ENCODE measurements at regions not wholly inside any gene's neighbourhood (a gene's known extent, or its start where the extent isn't known, plus 50 kb on each side); places are given as distances from the start of the nearest gene placed in this dataset.
"Not testable (repeated sequence)": the region's sequence is repeated elsewhere in the genome, so short reads cannot be mapped to it uniquely, and the experiment has no call there.

- Histone ChIP-seq H3K27me3 (ENCODE audit: low read length) (no peaks in the 10 kb centered on the region), H3K9me3 (ENCODE audit: low read length) (no peaks in the 10 kb centered on the region)
Observed at GRCh38 chr7:91357901-91358300, 93.7 kb downstream of the FZD1 start.

GRCh38 chr7:91358303-91358702, 94.1 kb downstream of the FZD1 start:
- H3K27ac ChIP-seq (ENCODE audit: low read length), result no peak overlapping the region

More at GRCh38 chr7:91357901-91358300, 93.7 kb downstream of the FZD1 start:
- no peak for DNase-seq
- Histone ChIP-seq H4K20me1 (ENCODE audit: insufficient read depth, low read depth, low read length) (no peaks in the 10 kb centered on the region), H3K9me2 (replicated peaks; ENCODE audit: insufficient read depth, low read length) (no peaks in the 10 kb centered on the region), H3K36me3 (ENCODE audit: insufficient read depth, low read length) (no peaks in the 10 kb centered on the region), H3K4me3 (ENCODE audit: low read length) (no peak overlapping the region), H3K9ac (ENCODE audit: low read length) (no peak overlapping the region), H3K4me1 (ENCODE audit: low read length) (peaks cover 4% of the 10 kb centered on the region; the same call in 1 of the 2 replicates), H2AFZ (ENCODE audit: low read length) (no peak overlapping the region), H3K27ac (ENCODE audit: low read length) (no peak overlapping the region), H3K79me2 (ENCODE audit: low read length) (no peaks in the 10 kb centered on the region), H3K4me2 (ENCODE audit: low read depth, low read length, poor library complexity, severe bottlenecking) (no peak overlapping the region)

GRCh38 chr7:91365097-91365496, 100.9 kb downstream of the FZD1 start:
- not testable (repeated sequence) for H3K4me1 ChIP-seq (ENCODE audit: low read length); H3K27ac ChIP-seq (ENCODE audit: low read length); H4K20me1 ChIP-seq (ENCODE audit: insufficient read depth, low read depth, low read length); H2AFZ ChIP-seq (ENCODE audit: low read length); H3K9me3 ChIP-seq (ENCODE audit: low read length); H3K79me2 ChIP-seq (ENCODE audit: low read length); H3K36me3 ChIP-seq (ENCODE audit: insufficient read depth, low read length); H3K9ac ChIP-seq (ENCODE audit: low read length); H3K4me2 ChIP-seq (ENCODE audit: low read depth, low read length, poor library complexity, severe bottlenecking); H3K27me3 ChIP-seq (ENCODE audit: low read length); DNase-seq; H3K9me2 ChIP-seq (replicated peaks; ENCODE audit: insufficient read depth, low read length); H3K4me3 ChIP-seq (ENCODE audit: low read length)

More at GRCh38 chr7:91358303-91358702, 94.1 kb downstream of the FZD1 start:
- Histone ChIP-seq H3K4me1 (ENCODE audit: low read length) (peaks cover 1% of the 10 kb centered on the region; the same call in 1 of the 2 replicates), H3K4me2 (ENCODE audit: low read depth, low read length, poor library complexity, severe bottlenecking) (no peak overlapping the region), H3K9ac (ENCODE audit: low read length) (no peak overlapping the region), H2AFZ (ENCODE audit: low read length) (no peak overlapping the region), H3K36me3 (ENCODE audit: insufficient read depth, low read length) (no peaks in the 10 kb centered on the region), H3K9me2 (replicated peaks; ENCODE audit: insufficient read depth, low read length) (no peaks in the 10 kb centered on the region), H4K20me1 (ENCODE audit: insufficient read depth, low read depth, low read length) (no peaks in the 10 kb centered on the region), H3K79me2 (ENCODE audit: low read length) (no peaks in the 10 kb centered on the region), H3K27me3 (ENCODE audit: low read length) (no peaks in the 10 kb centered on the region), H3K9me3 (ENCODE audit: low read length) (no peaks in the 10 kb centered on the region), H3K4me3 (ENCODE audit: low read length) (no peak overlapping the region)
- DNase-seq, result no peak

GRCh38 chr7:91366091-91366490, 101.9 kb downstream of the FZD1 start:
- no peak overlapping the region for H3K9ac ChIP-seq (ENCODE audit: low read length)
- H3K27me3 ChIP-seq (ENCODE audit: low read length), result no peaks in the 10 kb centered on the region
- no peak overlapping the region for H3K4me3 ChIP-seq (ENCODE audit: low read length)
- H3K79me2 ChIP-seq (ENCODE audit: low read length), result no peaks in the 10 kb centered on the region
- H3K4me1 ChIP-seq (ENCODE audit: low read length), result peaks cover 4% of the 10 kb centered on the region; the same call in 1 of the 2 replicates
- DNase-seq, result no peak
- no peaks in the 10 kb centered on the region for H3K9me2 ChIP-seq (replicated peaks; ENCODE audit: insufficient read depth, low read length)
- no peak overlapping the region for H2AFZ ChIP-seq (ENCODE audit: low read length)
- no peaks in the 10 kb centered on the region for H3K9me3 ChIP-seq (ENCODE audit: low read length)
- H3K4me2 ChIP-seq (ENCODE audit: low read depth, low read length, poor library complexity, severe bottlenecking), result no peak overlapping the region
- H3K36me3 ChIP-seq (ENCODE audit: insufficient read depth, low read length), result no peaks in the 10 kb centered on the region
- no peaks in the 10 kb centered on the region for H4K20me1 ChIP-seq (ENCODE audit: insufficient read depth, low read depth, low read length)
- H3K27ac ChIP-seq (ENCODE audit: low read length), result no peak overlapping the region

- H3K9ac ChIP-seq (ENCODE audit: low read length), result no peak overlapping the region
- peaks cover 5% of the 10 kb centered on the region for H3K4me1 ChIP-seq (ENCODE audit: low read length)
- H3K27ac ChIP-seq (ENCODE audit: low read length), result no peak overlapping the region
- H3K9me2 ChIP-seq (replicated peaks; ENCODE audit: insufficient read depth, low read length), result no peaks in the 10 kb centered on the region
- H3K36me3 ChIP-seq (ENCODE audit: insufficient read depth, low read length), result no peaks in the 10 kb centered on the region
- no peak overlapping the region for H2AFZ ChIP-seq (ENCODE audit: low read length)
- no peaks in the 10 kb centered on the region for H3K27me3 ChIP-seq (ENCODE audit: low read length)
- H3K79me2 ChIP-seq (ENCODE audit: low read length), result no peaks in the 10 kb centered on the region
- no peaks in the 10 kb centered on the region for H4K20me1 ChIP-seq (ENCODE audit: insufficient read depth, low read depth, low read length)
- H3K9me3 ChIP-seq (ENCODE audit: low read length), result no peaks in the 10 kb centered on the region
- no peak overlapping the region for H3K4me3 ChIP-seq (ENCODE audit: low read length)
- no peak for DNase-seq
- no peak overlapping the region for H3K4me2 ChIP-seq (ENCODE audit: low read depth, low read length, poor library complexity, severe bottlenecking)
Observed at GRCh38 chr7:91367812-91368578, 103.8 kb downstream of the FZD1 start.

- Histone ChIP-seq H2AFZ (ENCODE audit: low read length) (no peak overlapping the region), H3K36me3 (ENCODE audit: insufficient read depth, low read length) (no peaks in the 10 kb centered on the region), H3K27ac (ENCODE audit: low read length) (no peak overlapping the region), H3K27me3 (ENCODE audit: low read length) (no peaks in the 10 kb centered on the region), H3K4me3 (ENCODE audit: low read length) (no peak overlapping the region), H3K4me1 (ENCODE audit: low read length) (peaks cover 11% of the 10 kb centered on the region), H3K4me2 (ENCODE audit: low read depth, low read length, poor library complexity, severe bottlenecking) (no peak overlapping the region), H3K9ac (ENCODE audit: low read length) (no peak overlapping the region), H3K9me3 (ENCODE audit: low read length) (no peaks in the 10 kb centered on the region), H4K20me1 (ENCODE audit: insufficient read depth, low read depth, low read length) (no peaks in the 10 kb centered on the region), H3K79me2 (ENCODE audit: low read length) (no peaks in the 10 kb centered on the region), H3K9me2 (replicated peaks; ENCODE audit: insufficient read depth, low read length) (no peaks in the 10 kb centered on the region)
- no peak for DNase-seq
Observed at GRCh38 chr7:91372323-91372722, 108.1 kb downstream of the FZD1 start.

- Histone ChIP-seq H2AFZ (ENCODE audit: low read length) (no peak overlapping the region), H3K79me2 (ENCODE audit: low read length) (no peaks in the 10 kb centered on the region), H3K4me1 (ENCODE audit: low read length) (peaks cover 11% of the 10 kb centered on the region), H3K9me3 (ENCODE audit: low read length) (no peaks in the 10 kb centered on the region), H3K27ac (ENCODE audit: low read length) (no peak overlapping the region), H3K4me3 (ENCODE audit: low read length) (no peak overlapping the region), H3K4me2 (ENCODE audit: low read depth, low read length, poor library complexity, severe bottlenecking) (no peak overlapping the region), H3K9ac (ENCODE audit: low read length) (no peak overlapping the region), H3K27me3 (ENCODE audit: low read length) (no peaks in the 10 kb centered on the region), H4K20me1 (ENCODE audit: insufficient read depth, low read depth, low read length) (no peaks in the 10 kb centered on the region), H3K9me2 (replicated peaks; ENCODE audit: insufficient read depth, low read length) (no peaks in the 10 kb centered on the region), H3K36me3 (ENCODE audit: insufficient read depth, low read length) (no peaks in the 10 kb centered on the region)
- no peak for DNase-seq
Observed at GRCh38 chr7:91373111-91373800, 109.0 kb downstream of the FZD1 start.

GRCh38 chr7:91374321-91374989, 110.2 kb downstream of the FZD1 start:
- H3K36me3 ChIP-seq (ENCODE audit: insufficient read depth, low read length), result no peaks in the 10 kb centered on the region
- no peaks in the 10 kb centered on the region for H3K9me2 ChIP-seq (replicated peaks; ENCODE audit: insufficient read depth, low read length)
- no peak for DNase-seq
- no peaks in the 10 kb centered on the region for H3K27me3 ChIP-seq (ENCODE audit: low read length)
- no peaks in the 10 kb centered on the region for H3K9me3 ChIP-seq (ENCODE audit: low read length)
- H3K27ac ChIP-seq (ENCODE audit: low read length), result no peak overlapping the region
- no peak overlapping the region for H2AFZ ChIP-seq (ENCODE audit: low read length)
- no peaks in the 10 kb centered on the region for H4K20me1 ChIP-seq (ENCODE audit: insufficient read depth, low read depth, low read length)
- no peak overlapping the region for H3K9ac ChIP-seq (ENCODE audit: low read length)
- no peak overlapping the region for H3K4me3 ChIP-seq (ENCODE audit: low read length)
- H3K4me2 ChIP-seq (ENCODE audit: low read depth, low read length, poor library complexity, severe bottlenecking), result no peak overlapping the region
- no peaks in the 10 kb centered on the region for H3K79me2 ChIP-seq (ENCODE audit: low read length)
- peaks cover 7% of the 10 kb centered on the region for H3K4me1 ChIP-seq (ENCODE audit: low read length)
